ENCODE measurements at regions not wholly inside any gene's neighbourhood (a gene's known extent, or its start where the extent isn't known, plus 50 kb on each side); places are given as distances from the start of the nearest gene placed in this dataset.
"Not testable (repeated sequence)": the region's sequence is repeated elsewhere in the genome, so short reads cannot be mapped to it uniquely, and the experiment has no call there.

GRCh38 chr6:131492932-131493573 lies 80.0 kb upstream of the ARG1 start:
- DNase-seq (ENCODE audit: low read depth) = no peak

- DNase-seq (ENCODE audit: low read depth) = not testable (repeated sequence)
Observed at GRCh38 chr6:131504387-131504786, 68.6 kb upstream of the ARG1 start.

- no peak for DNase-seq (ENCODE audit: low read depth)
Observed at GRCh38 chr6:131510094-131510493, 62.9 kb upstream of the ARG1 start.

GRCh38 chr6:131510591-131510990 lies 62.4 kb upstream of the ARG1 start:
- no peak for DNase-seq (ENCODE audit: low read depth)

GRCh38 chr6:131519670-131520436 lies 53.2 kb upstream of the ARG1 start:
- DNase-seq (ENCODE audit: low read depth) = peak; percentile 46

Measured in CMK (cell line).